ENCODE measurements at regions not wholly inside any gene's neighbourhood (a gene's known extent, or its start where the extent isn't known, plus 50 kb on each side); places are given as distances from the start of the nearest gene placed in this dataset.

DNA sequence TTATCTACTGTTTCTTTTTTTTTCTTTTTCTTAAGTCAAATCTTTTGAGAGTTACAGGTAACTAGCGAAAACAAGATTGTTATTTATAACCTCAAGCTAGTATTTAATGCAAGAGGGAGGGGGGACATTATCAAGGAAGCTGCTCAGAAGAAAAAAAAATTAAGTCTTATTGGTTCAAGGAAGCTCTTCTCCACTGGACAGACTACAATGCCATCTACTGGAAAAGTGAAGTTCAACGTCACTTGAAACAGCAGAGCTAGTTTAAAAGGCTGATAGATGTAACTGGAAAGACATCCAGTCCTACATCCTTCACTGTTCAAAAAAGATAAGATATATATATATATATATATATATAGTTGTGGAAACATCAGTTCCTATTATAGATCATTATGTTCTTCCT, 418.0 kb upstream of the PSMD7 start:
- H3K9me3 ChIP-seq (ENCODE audit: control insufficient read depth, low read length): no peaks in the 10 kb centered on the region

DNA sequence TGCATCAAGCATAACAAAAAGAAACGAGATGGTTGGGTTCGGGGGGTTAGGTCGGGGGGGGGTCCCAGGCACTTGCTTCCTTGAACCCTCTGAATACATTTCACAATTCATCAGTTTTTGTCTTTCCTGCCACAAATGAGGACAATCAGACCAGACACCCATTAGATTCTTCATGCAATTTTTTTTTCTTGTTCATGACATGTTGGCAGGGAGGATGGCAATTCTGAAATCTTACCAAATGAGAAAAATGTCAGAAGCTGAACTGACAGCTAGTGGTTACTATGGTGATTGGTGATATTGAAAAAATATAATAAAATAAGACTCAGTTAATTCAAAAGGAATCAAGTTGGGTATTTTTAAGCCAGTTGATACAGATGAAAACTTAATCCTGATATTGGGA, 419.5 kb upstream of the PSMD7 start:
- Histone ChIP-seq H3K27ac (ENCODE audit: insufficient read depth, low read depth, low read length, poor library complexity, severe bottlenecking) (no peak overlapping the region), H3K4me3 (ENCODE audit: insufficient read depth, low read depth, low read length) (no peak overlapping the region), H3K36me3 (ENCODE audit: control insufficient read depth, insufficient read depth, low read length) (no peaks in the 10 kb centered on the region), H3K27me3 (ENCODE audit: control insufficient read depth, insufficient read depth, low read length, poor library complexity, severe bottlenecking) (no peaks in the 10 kb centered on the region), H3K9me3 (ENCODE audit: control insufficient read depth, low read length) (no peaks in the 10 kb centered on the region), H3K4me1 (ENCODE audit: control insufficient read depth, insufficient read depth, low read length) (no peaks in the 10 kb centered on the region)
- 53 to 57% methylated on average over 3 of the region's 3 CpGs for WGBS, 2 experiments

More for the DNA sequence above, 418.0 kb upstream of the PSMD7 start:
- H3K27ac ChIP-seq (ENCODE audit: insufficient read depth, low read depth, low read length, poor library complexity, severe bottlenecking): no peak overlapping the region
- H3K4me3 ChIP-seq (ENCODE audit: insufficient read depth, low read depth, low read length): no peak overlapping the region
- 50 to 86% methylated on average over 1 to 2 of the region's 2 CpGs for WGBS, 2 experiments
- H3K36me3 ChIP-seq (ENCODE audit: control insufficient read depth, insufficient read depth, low read length): no peaks in the 10 kb centered on the region
- no peaks in the 10 kb centered on the region for H3K27me3 ChIP-seq (ENCODE audit: control insufficient read depth, insufficient read depth, low read length, poor library complexity, severe bottlenecking)
- no peaks in the 10 kb centered on the region for H3K4me1 ChIP-seq (ENCODE audit: control insufficient read depth, insufficient read depth, low read length)

DNA sequence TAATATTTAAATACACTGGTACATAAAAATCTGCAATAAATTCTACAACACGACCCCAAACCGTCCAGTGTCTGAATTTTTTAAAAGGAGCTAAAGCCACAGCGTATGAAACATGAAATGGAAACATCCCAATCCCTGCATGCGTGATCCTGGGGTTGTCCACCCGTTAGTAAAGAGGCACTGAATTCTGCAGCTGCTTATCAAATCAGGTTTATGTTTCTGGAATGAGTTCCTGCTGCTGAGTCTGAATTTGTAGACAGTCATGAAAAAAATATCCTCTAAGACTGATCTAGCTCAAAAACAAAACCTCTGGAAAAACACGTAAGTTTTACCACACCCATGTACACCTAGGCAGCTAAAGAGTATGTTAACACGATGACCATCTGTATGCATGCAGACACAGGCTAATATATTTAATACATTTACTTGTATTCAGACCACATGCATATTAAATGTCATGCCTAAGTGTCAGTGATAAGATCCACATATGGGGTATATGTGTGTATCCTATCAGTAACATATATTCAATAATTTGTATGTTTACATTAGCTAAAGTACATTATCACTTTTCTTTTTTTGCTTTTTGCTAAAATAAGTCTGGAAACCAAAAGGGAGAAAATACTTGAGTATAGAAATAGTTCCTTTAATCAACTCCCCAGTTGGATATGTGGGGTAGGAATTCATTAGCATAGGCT, 420.5 kb upstream of the PSMD7 start:
- H3K36me3 ChIP-seq (ENCODE audit: control insufficient read depth, insufficient read depth, low read length): no peaks in the 10 kb centered on the region
- WGBS, 2 experiments: 93 to 96% methylated on average over 7 of the region's 7 CpGs
- H3K9me3 ChIP-seq (ENCODE audit: control insufficient read depth, low read length): no peaks in the 10 kb centered on the region
- no peaks in the 10 kb centered on the region for H3K27me3 ChIP-seq (ENCODE audit: control insufficient read depth, insufficient read depth, low read length, poor library complexity, severe bottlenecking)
- no peaks in the 10 kb centered on the region for H3K4me1 ChIP-seq (ENCODE audit: control insufficient read depth, insufficient read depth, low read length)
- no peak overlapping the region for H3K27ac ChIP-seq (ENCODE audit: insufficient read depth, low read depth, low read length, poor library complexity, severe bottlenecking)
- H3K4me3 ChIP-seq (ENCODE audit: insufficient read depth, low read depth, low read length): no peak overlapping the region

DNA sequence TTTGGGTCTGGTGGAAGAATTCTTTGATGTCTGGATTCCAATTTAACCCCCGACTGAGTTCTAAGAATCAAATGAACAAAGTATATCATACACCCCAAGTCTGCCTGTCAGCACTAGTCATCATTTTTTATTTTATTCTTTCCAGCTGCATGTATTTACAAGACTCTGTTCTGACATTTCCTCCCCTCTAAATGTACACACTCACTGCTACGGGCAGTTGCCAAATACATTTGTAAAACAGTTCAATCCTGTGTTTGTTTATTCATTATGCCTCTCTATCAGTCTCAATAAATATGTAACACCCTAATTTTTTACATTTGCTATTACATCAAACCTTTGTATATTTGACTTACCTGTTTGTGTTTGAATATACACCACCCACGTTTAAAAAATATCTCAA, 422.3 kb upstream of the PSMD7 start:
- H3K27ac ChIP-seq (ENCODE audit: insufficient read depth, low read depth, low read length, poor library complexity, severe bottlenecking): no peak overlapping the region
- no peaks in the 10 kb centered on the region for H3K27me3 ChIP-seq (ENCODE audit: control insufficient read depth, insufficient read depth, low read length, poor library complexity, severe bottlenecking)
- H3K4me1 ChIP-seq (ENCODE audit: control insufficient read depth, insufficient read depth, low read length): no peaks in the 10 kb centered on the region
- no peaks in the 10 kb centered on the region for H3K36me3 ChIP-seq (ENCODE audit: control insufficient read depth, insufficient read depth, low read length)
- WGBS, 2 experiments: 84 to 97% methylated on average over 2 of the region's 3 CpGs
- no peaks in the 10 kb centered on the region for H3K9me3 ChIP-seq (ENCODE audit: control insufficient read depth, low read length)
- H3K4me3 ChIP-seq (ENCODE audit: insufficient read depth, low read depth, low read length): no peak overlapping the region

DNA sequence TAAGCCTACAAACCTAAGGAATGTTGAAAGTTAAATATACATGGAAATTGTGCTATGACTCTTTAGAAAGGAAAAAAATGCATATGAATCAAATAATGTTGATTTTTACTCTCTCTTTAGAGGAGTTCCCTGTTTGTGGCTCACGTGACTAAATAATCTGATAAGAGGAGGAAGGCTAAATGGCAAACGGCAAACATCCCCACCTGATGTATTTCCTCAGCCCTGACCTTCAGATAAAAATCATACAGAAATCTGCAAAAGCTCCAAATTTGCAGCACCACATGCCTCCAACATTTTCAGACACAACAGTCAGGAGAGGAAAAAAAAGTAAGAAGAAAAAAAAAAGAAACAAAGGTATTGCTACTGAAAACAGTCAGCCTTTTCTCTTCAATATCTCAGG, 423.0 kb upstream of the PSMD7 start:
- Histone ChIP-seq H3K4me3 (ENCODE audit: insufficient read depth, low read depth, low read length) (no peak overlapping the region), H3K27ac (ENCODE audit: insufficient read depth, low read depth, low read length, poor library complexity, severe bottlenecking) (no peak overlapping the region), H3K36me3 (ENCODE audit: control insufficient read depth, insufficient read depth, low read length) (no peaks in the 10 kb centered on the region), H3K27me3 (ENCODE audit: control insufficient read depth, insufficient read depth, low read length, poor library complexity, severe bottlenecking) (no peaks in the 10 kb centered on the region), H3K9me3 (ENCODE audit: control insufficient read depth, low read length) (no peaks in the 10 kb centered on the region), H3K4me1 (ENCODE audit: control insufficient read depth, insufficient read depth, low read length) (no peaks in the 10 kb centered on the region)
- 76 to 94% methylated on average over 2 of the region's 2 CpGs for WGBS, 2 experiments

DNA sequence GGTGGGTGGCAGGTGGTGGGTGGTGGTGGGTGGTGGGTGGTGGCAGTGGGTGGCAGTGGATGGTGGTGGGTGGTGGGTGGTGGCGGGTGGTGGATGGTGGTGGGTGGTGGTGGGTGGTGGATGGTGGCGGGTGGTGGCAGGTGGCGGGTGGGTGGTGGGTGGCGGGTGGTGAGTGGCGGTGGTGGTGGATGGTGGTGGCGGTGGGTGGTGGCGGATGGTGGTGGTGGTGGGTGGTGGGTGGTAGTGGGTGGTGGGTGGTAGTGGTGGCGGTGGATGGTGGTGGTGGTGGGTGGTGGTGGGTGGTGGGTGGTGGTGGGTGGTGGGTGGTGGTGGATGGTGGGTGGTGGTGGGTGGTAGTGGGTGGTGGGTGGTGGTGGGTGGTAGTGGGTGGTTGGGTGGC, 423.8 kb upstream of the PSMD7 start:
- H3K4me3 ChIP-seq (ENCODE audit: insufficient read depth, low read depth, low read length): no peak overlapping the region
- WGBS, 2 experiments: no CpG with 5 or more reads among the region's 8 CpGs
- no peaks in the 10 kb centered on the region for H3K4me1 ChIP-seq (ENCODE audit: control insufficient read depth, insufficient read depth, low read length)
- no peak overlapping the region for H3K27ac ChIP-seq (ENCODE audit: insufficient read depth, low read depth, low read length, poor library complexity, severe bottlenecking)
- H3K36me3 ChIP-seq (ENCODE audit: control insufficient read depth, insufficient read depth, low read length): no peaks in the 10 kb centered on the region
- no peaks in the 10 kb centered on the region for H3K27me3 ChIP-seq (ENCODE audit: control insufficient read depth, insufficient read depth, low read length, poor library complexity, severe bottlenecking)
- no peaks in the 10 kb centered on the region for H3K9me3 ChIP-seq (ENCODE audit: control insufficient read depth, low read length)

DNA sequence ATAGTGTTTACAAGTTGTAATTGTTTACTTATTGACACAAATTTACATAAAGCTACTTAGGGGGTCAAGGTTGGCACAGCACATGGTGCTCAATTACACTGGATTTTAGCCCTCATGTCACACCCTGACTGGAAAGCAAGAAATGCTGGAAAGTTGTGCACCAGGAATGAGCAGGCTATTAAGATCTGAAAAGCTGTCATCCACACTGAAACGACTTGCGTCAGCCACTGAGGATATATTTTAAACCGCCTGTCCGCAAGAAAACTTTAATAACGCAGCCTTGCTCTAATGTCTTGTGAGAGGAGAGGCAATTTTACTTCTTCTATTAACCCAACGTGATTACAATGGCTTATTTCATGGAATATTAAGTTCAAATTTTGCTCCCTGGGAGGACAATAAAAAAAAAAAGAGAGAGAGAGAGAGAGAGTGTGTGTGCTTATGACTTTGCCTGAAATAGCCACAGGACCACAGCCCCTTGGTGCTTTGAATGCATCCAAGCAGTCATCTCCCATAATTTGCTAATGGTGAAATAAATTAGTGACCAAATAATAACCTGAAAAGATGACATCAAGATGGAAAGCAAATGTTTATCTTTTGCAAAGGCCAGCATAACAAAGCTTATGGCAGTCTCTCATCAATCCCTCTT, 425.4 kb upstream of the PSMD7 start:
- no peaks in the 10 kb centered on the region for H3K36me3 ChIP-seq (ENCODE audit: control insufficient read depth, insufficient read depth, low read length)
- no peaks in the 10 kb centered on the region for H3K4me1 ChIP-seq (ENCODE audit: control insufficient read depth, insufficient read depth, low read length)
- no peak overlapping the region for H3K27ac ChIP-seq (ENCODE audit: insufficient read depth, low read depth, low read length, poor library complexity, severe bottlenecking)
- WGBS, 2 experiments: 96% methylated on average over 6 of the region's 6 CpGs
- H3K27me3 ChIP-seq (ENCODE audit: control insufficient read depth, insufficient read depth, low read length, poor library complexity, severe bottlenecking): no peaks in the 10 kb centered on the region
- no peaks in the 10 kb centered on the region for H3K9me3 ChIP-seq (ENCODE audit: control insufficient read depth, low read length)
- no peak overlapping the region for H3K4me3 ChIP-seq (ENCODE audit: insufficient read depth, low read depth, low read length)

DNA sequence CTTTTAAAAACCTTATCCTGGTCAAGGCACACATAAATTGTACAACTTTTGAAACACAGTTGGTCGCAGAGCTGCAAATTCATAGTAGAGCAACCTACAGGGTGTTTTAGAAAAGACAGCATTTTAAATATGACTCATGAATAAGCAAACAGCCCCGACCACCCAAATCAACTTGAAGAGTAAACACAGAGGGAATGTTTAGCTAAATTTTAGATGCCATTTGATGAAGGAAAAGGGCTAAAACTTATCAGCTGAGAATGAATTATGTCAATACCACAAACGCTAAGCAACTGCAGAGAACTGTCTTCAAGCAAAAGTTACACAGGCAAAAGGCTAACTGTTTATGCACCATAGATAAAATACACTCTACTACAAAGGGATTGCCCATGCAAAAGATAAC, 427.5 kb upstream of the PSMD7 start:
- H3K36me3 ChIP-seq (ENCODE audit: control insufficient read depth, insufficient read depth, low read length): no peaks in the 10 kb centered on the region
- H3K9me3 ChIP-seq (ENCODE audit: control insufficient read depth, low read length): no peaks in the 10 kb centered on the region
- 92 to 96% methylated on average over 3 of the region's 3 CpGs for WGBS, 2 experiments
- no peak overlapping the region for H3K27ac ChIP-seq (ENCODE audit: insufficient read depth, low read depth, low read length, poor library complexity, severe bottlenecking)
- no peak overlapping the region for H3K4me3 ChIP-seq (ENCODE audit: insufficient read depth, low read depth, low read length)
- H3K27me3 ChIP-seq (ENCODE audit: control insufficient read depth, insufficient read depth, low read length, poor library complexity, severe bottlenecking): no peaks in the 10 kb centered on the region
- no peaks in the 10 kb centered on the region for H3K4me1 ChIP-seq (ENCODE audit: control insufficient read depth, insufficient read depth, low read length)

DNA sequence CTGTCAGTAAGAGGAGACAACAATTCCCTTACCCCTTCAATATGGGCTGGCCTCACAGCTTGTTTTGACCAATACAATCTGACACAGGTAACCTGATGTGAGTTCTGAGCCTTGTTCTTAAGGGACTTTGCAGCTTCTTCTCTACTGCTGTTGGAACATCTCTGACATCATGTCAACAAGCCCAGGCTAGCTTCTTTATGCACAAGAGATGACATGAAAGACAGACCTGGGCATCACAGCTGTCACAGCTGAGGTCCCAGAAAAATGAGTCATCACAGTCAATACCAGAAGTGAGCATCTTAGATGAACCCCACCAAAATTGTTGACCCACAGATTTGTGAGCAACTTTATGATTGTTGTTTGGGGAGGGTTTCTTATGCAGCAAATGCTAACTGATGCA, 431.7 kb upstream of the PSMD7 start:
- no peaks in the 10 kb centered on the region for H3K9me3 ChIP-seq (ENCODE audit: control insufficient read depth, low read length)
- no peaks in the 10 kb centered on the region for H3K4me1 ChIP-seq (ENCODE audit: control insufficient read depth, insufficient read depth, low read length)
- H3K36me3 ChIP-seq (ENCODE audit: control insufficient read depth, insufficient read depth, low read length): no peaks in the 10 kb centered on the region
- H3K27ac ChIP-seq (ENCODE audit: insufficient read depth, low read depth, low read length, poor library complexity, severe bottlenecking): no peak overlapping the region
- H3K27me3 ChIP-seq (ENCODE audit: control insufficient read depth, insufficient read depth, low read length, poor library complexity, severe bottlenecking): no peaks in the 10 kb centered on the region
- H3K4me3 ChIP-seq (ENCODE audit: insufficient read depth, low read depth, low read length): no peak overlapping the region

DNA sequence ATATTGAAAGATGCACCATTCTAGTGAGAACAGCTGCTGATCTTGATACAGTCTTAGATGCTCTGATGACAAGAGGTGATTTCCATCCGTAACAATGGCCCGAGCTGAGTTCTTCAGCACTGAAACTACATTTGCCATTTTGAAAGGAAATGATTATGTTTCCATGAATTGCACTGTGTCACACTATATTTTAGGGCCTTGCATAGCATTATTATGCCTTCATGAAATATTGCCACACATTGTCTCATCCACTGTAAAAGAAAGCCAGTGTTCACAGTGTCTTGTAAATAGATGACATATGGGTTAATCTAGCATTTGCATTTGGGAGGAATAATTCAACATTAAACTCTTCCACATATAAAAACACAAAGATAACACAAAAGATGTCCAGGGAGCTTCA, 438.3 kb upstream of the PSMD7 start:
- Histone ChIP-seq H3K9me3 (ENCODE audit: control insufficient read depth, low read length) (no peaks in the 10 kb centered on the region), H3K27me3 (ENCODE audit: control insufficient read depth, insufficient read depth, low read length, poor library complexity, severe bottlenecking) (no peaks in the 10 kb centered on the region), H3K4me3 (ENCODE audit: insufficient read depth, low read depth, low read length) (no peak overlapping the region), H3K4me1 (ENCODE audit: control insufficient read depth, insufficient read depth, low read length) (no peaks in the 10 kb centered on the region), H3K27ac (ENCODE audit: insufficient read depth, low read depth, low read length, poor library complexity, severe bottlenecking) (no peak overlapping the region), H3K36me3 (ENCODE audit: control insufficient read depth, insufficient read depth, low read length) (no peaks in the 10 kb centered on the region)
- 93 to 97% methylated on average over 2 of the region's 2 CpGs for WGBS, 2 experiments

All from ectodermal cell (in vitro differentiated cells).